HG02938 (cell line): ENCODE measurements at regions not wholly inside any gene's neighbourhood (a gene's known extent, or its start where the extent isn't known, plus 50 kb on each side); places are given as distances from the start of the nearest gene placed in this dataset.
"Not testable (repeated sequence)": the region's sequence is repeated elsewhere in the genome, so short reads cannot be mapped to it uniquely, and the experiment has no call there.

Experiments
- ATAC-seq: cut with Tn5 transposase; IDR thresholded peaks from one replicate; pipeline ENCODE4 v1.9.1; 2021; ENCODE audit warnings: mild to moderate bottlenecking, moderate library complexity; ENCODE audit not compliant: unreplicated experiment

GRCh38 chr17:46460129-46460528 lies 52.1 kb upstream of the LRRC37A2 start:
- not testable (repeated sequence) for ATAC-seq

- ATAC-seq, result not testable (repeated sequence)
These were observed 57.2 kb upstream of the LRRC37A2 start for GRCh38 chr17:46455069-46455468.

- ATAC-seq, result not testable (repeated sequence)
These were observed 57.7 kb upstream of the LRRC37A2 start for GRCh38 chr17:46454572-46454971.

GRCh38 chr17:46453077-46453476 lies 59.2 kb upstream of the LRRC37A2 start:
- ATAC-seq, result not testable (repeated sequence)

GRCh38 chr17:46445849-46446248 lies 66.4 kb upstream of the LRRC37A2 start:
- ATAC-seq, result not testable (repeated sequence)

- ATAC-seq, result not testable (repeated sequence)
These were observed 66.9 kb upstream of the LRRC37A2 start for GRCh38 chr17:46445411-46445810.

- ATAC-seq, result not testable (repeated sequence)
These were observed 70.1 kb upstream of the LRRC37A2 start for GRCh38 chr17:46442153-46442552.

- not testable (repeated sequence) for ATAC-seq
These were observed 71.6 kb upstream of the LRRC37A2 start for GRCh38 chr17:46440665-46441064.

- not testable (repeated sequence) for ATAC-seq
These were observed 73.0 kb upstream of the ARL17B start for GRCh38 chr17:46434450-46435062.

GRCh38 chr17:46430300-46430699 lies 68.7 kb upstream of the ARL17B start:
- not testable (repeated sequence) for ATAC-seq

GRCh38 chr17:46429675-46430074 lies 68.1 kb upstream of the ARL17B start:
- not testable (repeated sequence) for ATAC-seq

- not testable (repeated sequence) for ATAC-seq
These were observed 62.8 kb upstream of the ARL17B start for GRCh38 chr17:46424187-46424884.

- not testable (repeated sequence) for ATAC-seq
These were observed 56.3 kb upstream of the ARL17B start for GRCh38 chr17:46417907-46418306.

GRCh38 chr17:46417261-46417660 lies 55.7 kb upstream of the ARL17B start:
- ATAC-seq, result not testable (repeated sequence)

GRCh38 chr17:46414559-46414958 lies 53.0 kb upstream of the ARL17B start:
- ATAC-seq, result not testable (repeated sequence)

GRCh38 chr17:46412156-46412555 lies 50.6 kb upstream of the ARL17B start:
- not testable (repeated sequence) for ATAC-seq

- peak; percentile 56 for ATAC-seq
These were observed 49.7 kb upstream of the ARL17B start for GRCh38 chr17:46411172-46411852.
